ENCODE measurements at regions not wholly inside any gene's neighbourhood (a gene's known extent, or its start where the extent isn't known, plus 50 kb on each side); places are given as distances from the start of the nearest gene placed in this dataset.

- no peak for DNase-seq
These were observed 315.8 kb upstream of the CCDC54 start for GRCh38 chr3:107061466-107061865.

- no peak for DNase-seq
These were observed 314.9 kb upstream of the CCDC54 start for GRCh38 chr3:107062310-107062709.

DNA sequence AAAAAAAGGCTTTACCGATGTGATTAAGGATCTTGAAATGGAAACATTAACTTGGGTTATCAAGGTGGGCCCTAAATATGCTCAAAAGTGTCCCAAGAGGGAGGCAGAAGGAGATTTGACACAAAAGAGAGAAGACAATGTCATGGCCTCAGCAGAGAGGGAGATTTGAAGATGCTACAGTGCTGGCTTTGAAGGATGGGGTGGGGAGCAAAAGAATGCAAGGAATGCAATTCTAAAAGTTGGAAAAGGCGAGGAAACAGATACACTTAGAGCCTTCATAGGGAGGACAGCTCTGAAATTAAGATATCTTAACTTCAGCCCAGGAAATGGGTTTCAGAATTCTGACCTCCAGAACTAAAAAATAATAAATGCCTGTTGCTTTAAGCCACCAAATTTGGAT, 314.5 kb upstream of the CCDC54 start:
- DNase-seq: no peak

GRCh38 chr3:107063351-107063750, 313.9 kb upstream of the CCDC54 start:
- DNase-seq: no peak

- peak; percentile 61 to 75 for DNase-seq
These were observed 312.7 kb upstream of the CCDC54 start for GRCh38 chr3:107064405-107065060.

DNA sequence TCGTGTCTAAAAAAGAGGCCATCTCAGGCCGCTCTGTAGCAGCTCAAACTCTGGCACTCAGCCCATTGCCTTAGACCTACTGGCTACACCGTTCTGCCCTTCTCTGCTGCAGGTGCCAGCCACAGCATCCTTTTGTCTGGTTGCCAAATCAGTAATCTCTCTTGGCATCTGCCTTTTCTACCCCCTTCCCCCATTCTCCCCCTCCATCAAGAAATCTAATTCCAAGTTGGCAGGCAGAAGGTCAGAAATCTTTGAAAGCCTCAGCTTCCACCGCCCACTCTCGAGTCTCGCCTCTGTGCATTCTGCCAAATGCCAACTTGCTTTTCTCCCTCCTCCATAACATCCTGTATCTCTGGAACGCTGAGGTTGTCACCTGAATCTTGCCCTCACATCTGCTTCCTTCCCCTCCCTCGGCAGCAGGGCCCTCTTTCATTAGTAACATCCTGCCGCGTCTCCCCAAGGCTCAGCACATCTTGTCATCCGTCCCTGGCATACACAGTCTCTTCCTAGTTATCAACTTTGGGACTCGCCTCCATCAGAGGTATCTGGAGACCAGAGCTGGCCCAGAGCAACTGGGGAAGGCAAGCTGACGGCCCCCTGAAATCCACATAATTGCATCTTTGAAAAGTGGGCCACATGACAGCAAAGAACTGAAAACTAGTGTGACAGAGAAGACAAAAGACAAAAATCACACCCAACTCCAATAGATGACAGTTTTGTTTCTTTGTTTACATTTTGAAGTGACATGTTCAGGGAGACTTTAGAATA, 312.0 kb upstream of the CCDC54 start:
- peak in 1 of 2 experiments; percentile 1 for DNase-seq

- DNase-seq: no peak
These were observed 309.8 kb upstream of the CCDC54 start for GRCh38 chr3:107067421-107067820.

- no peak for DNase-seq
These were observed 308.3 kb upstream of the CCDC54 start for GRCh38 chr3:107068980-107069379.

GRCh38 chr3:107076946-107077345, 300.3 kb upstream of the CCDC54 start:
- DNase-seq: no peak

- no peak for DNase-seq
These were observed 299.8 kb upstream of the CCDC54 start for GRCh38 chr3:107077391-107077790.

DNA sequence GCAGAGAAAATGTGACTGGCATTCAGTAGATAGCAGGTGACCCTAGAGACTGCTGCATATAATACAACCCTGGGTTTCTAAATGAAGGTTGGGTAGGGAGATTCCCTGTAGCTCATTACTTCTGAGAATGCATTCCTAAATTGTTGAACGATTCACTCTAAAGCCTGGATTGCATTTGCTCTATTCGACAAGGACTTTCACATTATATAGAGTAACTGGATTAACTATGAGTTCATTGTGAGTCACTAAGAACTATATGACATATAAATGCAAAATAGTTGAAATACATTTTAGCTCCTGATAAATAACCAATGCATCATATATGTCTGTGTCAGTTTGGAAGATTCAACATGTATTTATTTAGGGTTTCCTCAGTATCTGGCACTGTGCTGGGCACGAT, 294.7 kb upstream of the CCDC54 start:
- DNase-seq: no peak

GRCh38 chr3:107085261-107085660, 292.0 kb upstream of the CCDC54 start:
- no peak for DNase-seq

DNA sequence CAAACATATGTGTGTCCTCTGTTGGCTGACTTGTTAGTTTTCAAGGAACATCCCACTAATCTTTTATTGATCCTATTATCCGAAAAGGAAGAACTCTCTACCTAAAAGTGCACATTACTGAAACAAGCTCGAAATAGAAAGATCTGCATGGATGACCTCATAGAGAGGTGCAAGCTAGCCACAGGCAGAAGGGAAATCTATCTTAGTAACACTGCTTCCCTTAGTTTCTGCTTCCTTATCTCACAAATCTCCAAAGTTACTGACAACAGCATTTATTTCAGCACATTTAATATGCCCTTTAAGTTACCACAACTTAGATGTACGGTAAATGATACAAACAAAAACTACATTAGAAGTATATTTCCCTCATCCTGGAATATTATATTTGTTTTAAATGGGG, 285.1 kb upstream of the CCDC54 start:
- DNase-seq: no peak

DNA sequence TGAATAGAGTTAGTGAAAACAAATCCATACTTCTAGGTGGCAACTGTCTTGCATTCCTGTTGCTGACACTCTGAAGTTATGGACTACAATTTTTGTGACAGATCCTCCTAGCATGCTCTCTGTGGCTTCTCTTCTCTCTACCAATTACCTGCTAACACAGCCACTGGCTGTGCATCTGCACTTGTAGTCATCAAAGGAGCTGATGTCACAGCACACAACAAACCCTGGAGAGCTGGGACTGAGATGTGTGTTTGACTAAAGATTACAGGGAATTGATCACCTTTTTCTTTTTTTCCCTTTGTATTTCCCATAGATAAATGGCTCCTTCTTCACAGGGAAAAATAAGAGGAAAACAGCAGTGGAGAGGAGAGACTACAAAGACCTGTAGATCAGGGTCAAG, 278.4 kb upstream of the CCDC54 start:
- DNase-seq: no peak

DNA sequence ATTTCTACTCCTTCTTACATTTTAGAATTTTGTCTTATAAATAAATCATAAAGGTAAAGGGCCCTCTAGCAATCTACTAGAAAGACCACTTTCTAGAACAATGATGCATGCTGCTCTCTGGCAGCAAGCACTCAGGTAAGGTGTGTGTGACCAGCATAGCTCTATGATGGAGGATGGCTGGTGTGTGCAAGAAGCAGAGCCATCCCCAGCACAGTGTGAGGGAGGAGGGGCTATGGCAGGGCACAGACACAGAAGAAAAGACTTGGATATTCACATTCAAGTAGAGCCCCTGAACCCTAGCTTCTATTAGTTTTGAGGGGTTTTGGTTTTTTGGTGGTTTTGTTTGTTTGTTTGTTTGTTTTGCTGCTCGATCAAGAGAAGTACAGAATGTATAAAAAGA, 277.1 kb upstream of the CCDC54 start:
- DNase-seq: no peak

GRCh38 chr3:107100573-107100972, 276.7 kb upstream of the CCDC54 start:
- DNase-seq: no peak

DNA sequence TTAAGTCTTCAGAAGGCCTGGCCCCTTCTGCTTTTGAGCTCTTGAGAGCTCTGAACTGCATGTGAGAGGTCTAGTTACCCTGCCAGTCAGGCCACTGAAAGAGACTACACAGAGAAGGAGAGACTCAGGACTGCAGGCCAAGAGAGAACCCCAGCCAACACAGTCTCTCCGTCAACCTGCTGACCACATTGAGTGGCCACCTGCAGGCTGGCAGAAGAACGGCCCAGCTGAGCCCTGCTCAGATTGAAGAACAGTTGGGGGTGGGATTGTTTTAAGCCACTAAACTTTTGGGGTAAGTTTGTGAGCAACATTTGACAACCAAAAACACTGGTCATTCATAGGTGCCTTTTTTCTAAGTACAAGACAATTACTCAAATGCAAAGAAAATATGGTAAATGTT, 273.5 kb upstream of the CCDC54 start:
- DNase-seq: no peak

DNA sequence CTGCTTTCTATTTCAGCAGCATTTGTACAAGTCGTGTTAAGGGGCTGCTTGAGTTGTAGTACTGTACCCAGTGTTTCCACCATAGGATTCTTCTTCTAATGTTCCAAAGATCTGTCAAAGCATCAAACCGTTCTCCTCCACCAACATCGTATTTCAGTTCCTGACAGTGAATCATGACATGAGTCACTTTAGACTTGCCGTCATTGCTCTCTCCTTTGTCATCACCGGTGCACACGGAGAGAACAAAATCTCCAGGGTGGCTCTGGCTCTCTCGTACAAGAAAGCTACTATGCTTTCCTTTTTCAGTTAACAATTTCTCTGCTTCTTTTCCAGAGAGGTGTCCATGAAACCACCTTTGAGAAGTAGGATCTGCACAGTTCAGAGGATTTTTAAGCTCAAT, 270.9 kb upstream of the CCDC54 start:
- no peak for DNase-seq

DNA sequence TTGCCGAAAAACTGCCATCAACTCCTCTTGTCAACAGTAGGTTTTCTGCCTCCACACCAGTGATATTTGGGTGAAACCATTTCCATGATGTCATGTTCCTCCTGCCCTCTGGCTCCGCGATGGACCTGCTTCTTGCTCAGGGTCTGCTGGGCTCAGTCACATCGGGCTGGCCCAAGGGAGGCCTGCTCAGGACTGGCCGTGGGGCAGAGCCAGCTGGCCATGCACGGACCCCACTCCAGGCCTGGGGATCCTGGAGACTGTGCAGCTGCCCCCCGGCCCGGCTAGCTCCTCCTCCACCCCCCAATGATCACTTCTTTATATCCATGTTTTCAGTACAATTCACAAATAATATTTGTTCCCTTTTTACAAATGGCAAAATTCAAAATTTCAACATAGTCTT, 270.3 kb upstream of the CCDC54 start:
- no peak for DNase-seq

DNA sequence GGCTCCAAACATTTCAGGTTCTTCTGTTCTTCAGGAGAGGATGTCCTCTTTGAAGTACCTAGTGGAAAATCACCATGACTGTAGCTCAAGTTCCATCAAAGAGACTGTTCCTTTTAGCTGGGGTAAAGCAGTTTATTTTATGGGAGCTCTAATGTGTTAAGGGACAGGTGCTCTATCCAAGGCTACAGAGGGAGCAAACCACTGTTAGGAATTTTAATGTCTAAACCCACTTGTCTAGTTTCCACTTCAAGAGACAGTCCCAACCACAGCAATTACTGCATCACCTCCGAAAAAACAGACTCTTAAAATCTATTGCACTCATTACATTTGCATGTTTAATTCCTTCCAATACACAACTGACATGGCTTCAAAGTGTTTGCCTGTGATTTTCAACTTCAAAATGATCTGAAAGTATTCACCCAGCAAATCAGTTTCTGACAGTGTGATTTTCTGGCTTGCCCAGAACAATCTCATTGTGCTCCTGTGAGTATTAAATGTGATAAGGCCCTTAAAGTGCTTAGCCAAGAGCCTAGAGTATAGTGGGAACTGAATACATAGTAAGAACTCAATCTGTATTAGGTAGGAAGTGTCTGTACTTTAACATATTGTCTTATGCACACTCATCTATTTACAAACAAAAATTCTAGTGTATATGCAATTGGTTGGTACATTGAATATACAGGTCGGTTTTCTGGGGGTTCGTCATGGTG, 266.5 kb upstream of the CCDC54 start:
- DNase-seq: no peak

- DNase-seq: no peak
These were observed 265.4 kb upstream of the CCDC54 start for GRCh38 chr3:107111872-107112271.

DNA sequence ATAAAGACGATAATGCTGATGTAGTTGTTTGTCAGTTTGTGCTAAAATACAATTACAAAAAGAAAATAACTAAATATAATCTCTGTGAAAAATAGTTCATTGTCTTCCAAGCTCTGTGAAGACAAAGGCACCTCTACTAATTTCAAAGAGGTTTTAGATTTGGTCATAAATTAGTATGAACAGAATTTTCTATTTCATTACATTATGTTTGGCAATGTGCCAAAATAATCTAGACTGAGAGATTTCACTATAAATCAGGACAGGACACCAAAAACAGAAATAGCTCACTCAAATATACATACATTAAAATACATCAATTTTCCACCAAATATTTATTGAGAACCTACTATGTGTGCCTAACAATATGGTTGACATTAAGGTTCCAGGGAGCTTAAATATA, 264.9 kb upstream of the CCDC54 start:
- DNase-seq: no peak

DNA sequence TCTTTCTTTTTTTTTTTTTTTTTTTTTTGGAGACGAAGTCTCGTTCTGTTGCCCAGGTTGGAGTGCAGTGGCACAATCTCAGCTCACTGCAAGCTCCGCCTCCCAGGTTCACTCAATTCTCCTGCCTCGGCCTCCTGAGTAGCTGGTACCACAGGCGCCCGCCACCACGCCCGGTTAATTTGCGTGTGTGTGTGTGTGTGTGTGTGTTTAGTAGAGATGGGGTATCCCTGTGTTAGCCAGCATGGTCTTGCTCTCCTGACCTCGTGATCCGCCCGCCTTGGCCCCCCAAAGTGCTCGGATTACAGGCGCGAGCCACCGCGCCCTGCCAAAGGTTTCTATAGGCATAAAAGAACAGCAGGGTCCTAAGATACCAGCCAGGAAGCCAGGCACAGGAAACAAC, 261.0 kb upstream of the CCDC54 start:
- no peak for DNase-seq

DNA sequence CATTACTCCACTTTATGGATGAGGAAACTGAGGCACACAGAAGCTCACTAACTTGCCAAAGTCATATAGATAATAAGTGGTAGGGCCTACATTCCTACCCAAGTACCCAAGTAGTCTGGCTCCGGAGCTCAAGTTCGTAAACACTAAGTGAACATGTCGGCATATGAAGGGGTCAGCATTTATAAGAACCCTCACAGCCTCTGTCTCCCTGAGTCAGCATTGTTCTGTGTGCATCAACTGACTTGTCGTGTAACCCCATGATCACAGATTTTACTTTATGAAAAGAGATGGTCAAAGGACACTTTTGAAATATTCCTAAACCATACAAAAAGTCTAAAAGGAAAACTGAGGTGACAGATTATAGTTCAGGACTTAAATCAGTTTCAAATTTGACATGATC, 260.1 kb upstream of the CCDC54 start:
- DNase-seq: no peak

Data from activated CD4-positive, alpha-beta T cell treated with anti-CD3 and anti-CD28 coated beads, Interleukin-2, amount 50 U/mL, for 48 hours (primary cell).